Liver (tissue), 7 donors: ENCODE measurements at regions not wholly inside any gene's neighbourhood (a gene's known extent, or its start where the extent isn't known, plus 50 kb on each side); places are given as distances from the start of the nearest gene placed in this dataset.

ENCODE experiments used
- DNase-seq: peaks from one replicate; pipeline ENCODE4 v3.0.0-alpha.2; 2017; ENCODE audit warnings: low spot score
- H3K27ac ChIP-seq, 2 donors: one replicate each; pipeline ENCODE4 v1.7.0; 2013; ENCODE audit warnings: inconsistent platforms in 2 of 2, low read length in 2 of 2, control low read depth in 1 of 2, low read depth in 1 of 2, mild to moderate bottlenecking in 1 of 2
- H3K27me3 ChIP-seq, 4 donors: one replicate each; pipeline versions ENCODE4 v1.6.1 to v1.7.0; 2013; ENCODE audit warnings: low read length in 3 of 4, inconsistent platforms in 1 of 4, mild to moderate bottlenecking in 1 of 4, moderate library complexity in 1 of 4; ENCODE audit not compliant: control insufficient read depth in 4 of 4, insufficient read depth in 4 of 4
- H3K36me3 ChIP-seq, 4 donors: one replicate each; pipeline versions ENCODE4 v1.6.1 to v1.7.0; 2013; ENCODE audit warnings: low read length in 3 of 4, mild to moderate bottlenecking in 3 of 4, low read depth in 1 of 4, moderate library complexity in 1 of 4; ENCODE audit not compliant: control insufficient read depth in 4 of 4, insufficient read depth in 3 of 4
- H3K4me1 ChIP-seq, 4 donors: one replicate each; pipeline versions ENCODE4 v1.6.1 to v1.7.0; 2013; ENCODE audit warnings: low read length in 3 of 4, mild to moderate bottlenecking in 3 of 4, moderate library complexity in 1 of 4; ENCODE audit not compliant: control insufficient read depth in 4 of 4, insufficient read depth in 4 of 4
- H3K4me3 ChIP-seq, 3 donors: one replicate each; pipeline versions ENCODE4 v1.6.1 to v1.7.0; 2013; ENCODE audit warnings: low read length in 3 of 3, control low read depth in 1 of 3, low read depth in 1 of 3, mild to moderate bottlenecking in 1 of 3
- H3K9ac ChIP-seq, 2 donors: one replicate each; pipeline ENCODE4 v1.7.0; 2013; ENCODE audit warnings: low read length in 2 of 2, mild to moderate bottlenecking in 2 of 2, moderate library complexity in 2 of 2, control low read depth in 1 of 2, low read depth in 1 of 2
- H3K9me3 ChIP-seq, 4 donors: one replicate each; pipeline versions ENCODE4 v1.6.1 to v1.7.0; 2013; ENCODE audit warnings: low read length in 3 of 4; ENCODE audit not compliant: control insufficient read depth in 4 of 4
- RXRA ChIP-seq, 2 donors: IDR thresholded peaks; 2 replicates each; pipeline ENCODE4 v1.6.1; 2017 to 2018; ENCODE audit warnings: antibody characterized with exemption in 2 of 2, mild to moderate bottlenecking in 1 of 2
- TF ChIP-seq, protein P1 (sequence below): fragments of 150-350 bp; IDR thresholded peaks from 2 replicates; pipeline ENCODE4 v1.5.1; 2017; ENCODE audit warnings: improper control_type of control experiment, low read depth, low read length; ENCODE audit not compliant: missing input control
- donor health status: healthy.
- donor health status: healthy.
- donor health status: healthy.
- donor health status: healthy.

DNA sequence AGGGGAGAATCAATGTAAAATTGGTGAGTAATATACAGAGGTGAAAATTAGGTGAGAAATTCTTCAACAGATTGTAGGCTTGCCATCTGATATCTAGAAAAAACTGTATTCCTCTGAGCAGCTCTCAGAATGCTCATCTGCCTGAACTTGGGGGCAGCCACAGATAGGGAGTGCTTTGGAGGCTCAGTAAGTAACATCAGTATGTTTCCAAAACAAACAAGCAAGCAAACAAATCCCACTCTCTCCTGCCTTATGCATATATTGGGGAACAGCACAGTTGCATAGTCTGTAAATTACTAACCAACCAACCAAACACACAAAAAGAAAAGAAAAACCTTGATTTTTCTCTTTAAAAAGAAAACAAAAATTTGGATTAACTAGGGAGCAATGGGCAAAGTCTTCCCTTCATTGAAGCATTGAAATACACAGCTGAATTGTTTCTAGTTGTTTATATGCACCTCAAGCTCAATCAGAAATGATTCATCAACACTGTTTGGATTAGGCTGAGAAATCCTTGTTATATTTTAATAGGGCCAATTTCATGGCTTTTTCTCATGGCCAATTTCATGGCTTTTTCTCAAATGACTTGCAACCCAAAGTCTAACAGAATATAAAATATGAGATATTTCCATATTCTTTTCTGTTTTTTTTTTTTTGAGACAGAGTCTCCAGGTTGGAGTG lies 50.1 kb upstream of the DEK start:
- peaks cover 1 to 7% (median 5%) of the 10 kb centered on the region in 4 donors for H3K4me1 ChIP-seq
- H3K9me3 ChIP-seq: no peaks in the 10 kb centered on the region
- peak overlapping the region in 1 of 2 donors; percentile 19 for H3K27ac ChIP-seq
- no peak overlapping the region for H3K9ac ChIP-seq
- H3K36me3 ChIP-seq: no peaks in the 10 kb centered on the region
- TF ChIP-seq, protein P1, sequence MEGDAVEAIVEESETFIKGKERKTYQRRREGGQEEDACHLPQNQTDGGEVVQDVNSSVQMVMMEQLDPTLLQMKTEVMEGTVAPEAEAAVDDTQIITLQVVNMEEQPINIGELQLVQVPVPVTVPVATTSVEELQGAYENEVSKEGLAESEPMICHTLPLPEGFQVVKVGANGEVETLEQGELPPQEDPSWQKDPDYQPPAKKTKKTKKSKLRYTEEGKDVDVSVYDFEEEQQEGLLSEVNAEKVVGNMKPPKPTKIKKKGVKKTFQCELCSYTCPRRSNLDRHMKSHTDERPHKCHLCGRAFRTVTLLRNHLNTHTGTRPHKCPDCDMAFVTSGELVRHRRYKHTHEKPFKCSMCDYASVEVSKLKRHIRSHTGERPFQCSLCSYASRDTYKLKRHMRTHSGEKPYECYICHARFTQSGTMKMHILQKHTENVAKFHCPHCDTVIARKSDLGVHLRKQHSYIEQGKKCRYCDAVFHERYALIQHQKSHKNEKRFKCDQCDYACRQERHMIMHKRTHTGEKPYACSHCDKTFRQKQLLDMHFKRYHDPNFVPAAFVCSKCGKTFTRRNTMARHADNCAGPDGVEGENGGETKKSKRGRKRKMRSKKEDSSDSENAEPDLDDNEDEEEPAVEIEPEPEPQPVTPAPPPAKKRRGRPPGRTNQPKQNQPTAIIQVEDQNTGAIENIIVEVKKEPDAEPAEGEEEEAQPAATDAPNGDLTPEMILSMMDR: no peak
- TF ChIP-seq RXRA (IDR thresholded peaks at IDR 0.05): no peak
- H3K4me3 ChIP-seq: no peak overlapping the region
- H3K27me3 ChIP-seq: no peaks in the 10 kb centered on the region
- no peak for DNase-seq
